ENCODE measurements at regions not wholly inside any gene's neighbourhood (a gene's known extent, or its start where the extent isn't known, plus 50 kb on each side); places are given as distances from the start of the nearest gene placed in this dataset.

- H3K36me3 Mint-ChIP-seq (ENCODE audit: low read depth), result no peaks in the 10 kb centered on the region
- H3F3A ChIP-seq (replicated peaks; ENCODE audit: low read depth), result no peaks in the 10 kb centered on the region
- no peak overlapping the region for H3K27ac Mint-ChIP-seq
- H2AFZ ChIP-seq, result no peak overlapping the region
- DNase-seq (ENCODE audit: low spot score), result no peak
- no peak overlapping the region for H3K4me2 ChIP-seq
- no peak overlapping the region for H3K4me3 ChIP-seq
- no peaks in the 10 kb centered on the region for H3K9me2 ChIP-seq (ENCODE audit: insufficient read depth)
- H3K4me1 ChIP-seq (ENCODE audit: insufficient read depth), result no peaks in the 10 kb centered on the region
- H3K27me3 ChIP-seq (ENCODE audit: insufficient read depth), result no peaks in the 10 kb centered on the region
- no peak overlapping the region for H3K27ac ChIP-seq (ENCODE audit: low read depth)
- TF ChIP-seq REST (IDR thresholded peaks at IDR 0.05; ENCODE audit: unreplicated experiment) (no peak), CTCF (conservative IDR thresholded peaks at IDR 0.05; ENCODE audit: low read depth in 2 of 2) (no peak)
- TF ChIP-seq, protein P1, sequence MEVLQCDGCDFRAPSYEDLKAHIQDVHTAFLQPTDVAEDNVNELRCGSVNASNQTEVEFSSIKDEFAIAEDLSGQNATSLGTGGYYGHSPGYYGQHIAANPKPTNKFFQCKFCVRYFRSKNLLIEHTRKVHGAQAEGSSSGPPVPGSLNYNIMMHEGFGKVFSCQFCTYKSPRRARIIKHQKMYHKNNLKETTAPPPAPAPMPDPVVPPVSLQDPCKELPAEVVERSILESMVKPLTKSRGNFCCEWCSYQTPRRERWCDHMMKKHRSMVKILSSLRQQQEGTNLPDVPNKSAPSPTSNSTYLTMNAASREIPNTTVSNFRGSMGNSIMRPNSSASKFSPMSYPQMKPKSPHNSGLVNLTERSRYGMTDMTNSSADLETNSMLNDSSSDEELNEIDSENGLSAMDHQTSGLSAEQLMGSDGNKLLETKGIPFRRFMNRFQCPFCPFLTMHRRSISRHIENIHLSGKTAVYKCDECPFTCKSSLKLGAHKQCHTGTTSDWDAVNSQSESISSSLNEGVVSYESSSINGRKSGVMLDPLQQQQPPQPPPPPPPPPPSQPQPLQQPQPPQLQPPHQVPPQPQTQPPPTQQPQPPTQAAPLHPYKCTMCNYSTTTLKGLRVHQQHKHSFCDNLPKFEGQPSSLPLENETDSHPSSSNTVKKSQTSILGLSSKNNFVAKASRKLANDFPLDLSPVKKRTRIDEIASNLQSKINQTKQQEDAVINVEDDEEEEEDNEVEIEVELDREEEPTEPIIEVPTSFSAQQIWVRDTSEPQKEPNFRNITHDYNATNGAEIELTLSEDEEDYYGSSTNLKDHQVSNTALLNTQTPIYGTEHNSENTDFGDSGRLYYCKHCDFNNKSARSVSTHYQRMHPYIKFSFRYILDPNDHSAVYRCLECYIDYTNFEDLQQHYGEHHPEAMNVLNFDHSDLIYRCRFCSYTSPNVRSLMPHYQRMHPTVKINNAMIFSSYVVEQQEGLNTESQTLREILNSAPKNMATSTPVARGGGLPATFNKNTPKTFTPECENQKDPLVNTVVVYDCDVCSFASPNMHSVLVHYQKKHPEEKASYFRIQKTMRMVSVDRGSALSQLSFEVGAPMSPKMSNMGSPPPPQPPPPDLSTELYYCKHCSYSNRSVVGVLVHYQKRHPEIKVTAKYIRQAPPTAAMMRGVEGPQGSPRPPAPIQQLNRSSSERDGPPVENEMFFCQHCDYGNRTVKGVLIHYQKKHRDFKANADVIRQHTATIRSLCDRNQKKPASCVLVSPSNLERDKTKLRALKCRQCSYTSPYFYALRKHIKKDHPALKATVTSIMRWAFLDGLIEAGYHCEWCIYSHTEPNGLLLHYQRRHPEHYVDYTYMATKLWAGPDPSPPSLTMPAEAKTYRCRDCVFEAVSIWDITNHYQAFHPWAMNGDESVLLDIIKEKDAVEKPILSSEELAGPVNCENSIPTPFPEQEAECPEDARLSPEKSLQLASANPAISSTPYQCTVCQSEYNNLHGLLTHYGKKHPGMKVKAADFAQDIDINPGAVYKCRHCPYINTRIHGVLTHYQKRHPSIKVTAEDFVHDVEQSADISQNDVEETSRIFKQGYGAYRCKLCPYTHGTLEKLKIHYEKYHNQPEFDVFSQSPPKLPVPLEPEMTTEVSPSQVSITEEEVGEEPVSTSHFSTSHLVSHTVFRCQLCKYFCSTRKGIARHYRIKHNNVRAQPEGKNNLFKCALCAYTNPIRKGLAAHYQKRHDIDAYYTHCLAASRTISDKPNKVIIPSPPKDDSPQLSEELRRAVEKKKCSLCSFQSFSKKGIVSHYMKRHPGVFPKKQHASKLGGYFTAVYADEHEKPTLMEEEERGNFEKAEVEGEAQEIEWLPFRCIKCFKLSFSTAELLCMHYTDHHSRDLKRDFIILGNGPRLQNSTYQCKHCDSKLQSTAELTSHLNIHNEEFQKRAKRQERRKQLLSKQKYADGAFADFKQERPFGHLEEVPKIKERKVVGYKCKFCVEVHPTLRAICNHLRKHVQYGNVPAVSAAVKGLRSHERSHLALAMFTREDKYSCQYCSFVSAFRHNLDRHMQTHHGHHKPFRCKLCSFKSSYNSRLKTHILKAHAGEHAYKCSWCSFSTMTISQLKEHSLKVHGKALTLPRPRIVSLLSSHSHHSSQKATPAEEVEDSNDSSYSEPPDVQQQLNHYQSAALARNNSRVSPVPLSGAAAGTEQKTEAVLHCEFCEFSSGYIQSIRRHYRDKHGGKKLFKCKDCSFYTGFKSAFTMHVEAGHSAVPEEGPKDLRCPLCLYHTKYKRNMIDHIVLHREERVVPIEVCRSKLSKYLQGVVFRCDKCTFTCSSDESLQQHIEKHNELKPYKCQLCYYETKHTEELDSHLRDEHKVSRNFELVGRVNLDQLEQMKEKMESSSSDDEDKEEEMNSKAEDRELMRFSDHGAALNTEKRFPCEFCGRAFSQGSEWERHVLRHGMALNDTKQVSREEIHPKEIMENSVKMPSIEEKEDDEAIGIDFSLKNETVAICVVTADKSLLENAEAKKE (CRISPR knock-in tag; IDR thresholded peaks at IDR 0.05), result no peak
- no peaks in the 10 kb centered on the region for H3K36me3 ChIP-seq (ENCODE audit: insufficient read depth)
- H3K27me3 Mint-ChIP-seq (ENCODE audit: insufficient read depth, low read depth, poor library complexity), result peaks cover 8% of the 10 kb centered on the region
- no peak overlapping the region for H3K4me3 Mint-ChIP-seq
- H3K79me2 ChIP-seq (replicated peaks; ENCODE audit: insufficient read depth), result no peaks in the 10 kb centered on the region
- H3K4me1 Mint-ChIP-seq, result no peaks in the 10 kb centered on the region
- no peak for ATAC-seq
- H3K9me3 Mint-ChIP-seq, result no peaks in the 10 kb centered on the region
- H4K20me1 ChIP-seq (replicated peaks; ENCODE audit: insufficient read depth), result no peaks in the 10 kb centered on the region
Measured at GRCh38 chr2:71779774-71780105, 326.4 kb downstream of the DYSF start.
